GM18498 (cell line): ENCODE measurements at regions not wholly inside any gene's neighbourhood (a gene's known extent, or its start where the extent isn't known, plus 50 kb on each side); places are given as distances from the start of the nearest gene placed in this dataset.
"Not testable (repeated sequence)": the region's sequence is repeated elsewhere in the genome, so short reads cannot be mapped to it uniquely, and the experiment has no call there.

Experiments
- ATAC-seq: cut with Tn5 transposase; IDR thresholded peaks from one replicate; pipeline ENCODE4 v1.9.1; 2021; ENCODE audit warnings: mild to moderate bottlenecking, moderate library complexity; ENCODE audit not compliant: unreplicated experiment

DNA sequence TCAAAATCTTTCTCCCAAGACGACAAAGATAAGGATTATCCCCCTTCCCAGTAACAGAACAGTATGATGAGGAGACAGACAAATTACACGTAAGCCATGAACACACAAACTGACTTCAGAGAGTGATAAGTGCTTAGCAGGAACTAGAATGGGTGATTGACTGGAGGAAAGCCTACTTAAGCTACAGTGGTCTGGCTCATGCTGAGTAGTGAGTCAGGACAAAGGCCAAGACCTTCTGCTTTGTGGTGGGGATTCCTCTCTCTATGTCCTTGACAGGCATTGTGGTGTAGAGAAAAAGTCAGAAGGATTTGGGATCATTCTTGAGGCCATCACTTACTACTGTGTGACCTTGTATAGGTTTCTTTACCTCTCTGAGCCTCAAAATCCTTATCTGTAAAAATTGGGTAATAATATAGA is 381.9 kb upstream of the CCL2 start:
- no peak for ATAC-seq

DNA sequence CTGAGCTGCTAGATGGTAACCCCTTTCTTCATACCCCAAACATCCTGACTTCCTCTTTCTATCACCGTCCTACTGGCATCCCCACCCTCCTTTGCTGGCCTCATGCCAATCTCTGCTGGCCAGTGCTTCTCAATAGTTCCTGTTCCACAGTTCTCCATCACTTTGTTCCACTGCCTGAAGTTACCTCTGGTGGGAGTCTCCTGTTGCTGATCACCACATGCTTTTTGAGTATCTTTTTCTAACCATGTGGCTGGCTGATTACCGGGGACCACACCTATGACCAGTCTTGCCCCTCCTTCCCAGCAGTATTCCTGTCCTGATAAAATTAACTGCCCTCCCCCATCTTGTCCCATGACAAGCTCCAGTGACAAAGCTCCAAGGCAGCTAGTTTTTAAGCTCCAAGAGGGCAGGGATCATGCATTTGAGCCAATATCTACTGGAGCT is 380.4 kb upstream of the CCL2 start:
- ATAC-seq = no peak

DNA sequence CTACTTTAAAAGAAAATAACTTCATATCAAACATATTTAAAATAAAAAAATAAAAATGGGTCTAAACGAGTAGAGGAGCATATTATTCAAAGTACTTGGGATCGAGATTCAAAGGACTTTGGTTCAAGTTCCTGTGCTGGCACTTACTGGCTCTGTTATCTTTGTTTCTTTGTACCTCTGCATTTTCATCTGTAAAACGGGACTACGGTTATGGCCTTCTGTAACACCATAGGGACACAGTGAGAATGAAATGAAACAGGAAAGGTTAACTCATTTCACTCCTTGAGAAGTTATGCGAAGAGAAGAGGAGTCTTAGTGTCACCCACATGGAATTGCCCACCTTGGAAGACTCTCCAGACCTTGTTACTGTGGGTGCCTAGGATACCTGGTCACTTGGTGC is 379.1 kb upstream of the CCL2 start:
- ATAC-seq = no peak

DNA sequence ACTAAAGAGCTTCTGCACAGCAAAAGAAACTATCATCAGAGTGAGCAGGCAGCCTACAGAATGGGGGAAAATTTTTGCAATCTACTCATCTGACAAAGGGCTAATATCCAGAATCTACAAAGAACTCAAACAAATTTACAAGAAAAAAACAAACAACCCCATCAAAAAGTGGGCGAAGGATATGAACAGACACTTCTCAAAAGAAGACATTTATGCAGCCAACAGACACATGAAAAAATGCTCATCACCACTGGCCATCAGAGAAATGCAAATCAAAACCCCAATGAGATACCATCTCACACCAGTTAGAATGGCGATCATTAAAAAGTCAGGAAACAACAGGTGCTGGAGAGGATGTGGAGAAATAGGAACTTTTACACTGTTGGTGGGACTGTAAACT is 372.8 kb upstream of the CCL2 start:
- ATAC-seq = not testable (repeated sequence)

DNA sequence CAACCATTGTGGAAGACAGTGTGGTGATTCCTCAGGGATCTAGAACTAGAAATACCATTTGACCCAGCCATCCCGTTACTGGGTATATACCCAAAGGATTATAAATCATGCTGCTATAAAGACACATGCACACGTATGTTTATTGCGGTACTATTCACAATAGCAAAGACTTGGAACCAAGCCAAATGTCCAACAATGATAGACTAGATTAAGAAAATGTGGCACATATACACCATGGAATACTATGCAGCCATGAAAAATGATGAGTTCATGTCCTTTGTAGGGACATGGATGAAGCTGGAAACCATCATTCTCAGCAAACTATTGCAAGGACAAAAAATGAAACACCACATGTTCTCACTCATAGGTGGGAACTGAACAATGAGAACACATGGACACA is 372.4 kb upstream of the CCL2 start:
- ATAC-seq = not testable (repeated sequence)

DNA sequence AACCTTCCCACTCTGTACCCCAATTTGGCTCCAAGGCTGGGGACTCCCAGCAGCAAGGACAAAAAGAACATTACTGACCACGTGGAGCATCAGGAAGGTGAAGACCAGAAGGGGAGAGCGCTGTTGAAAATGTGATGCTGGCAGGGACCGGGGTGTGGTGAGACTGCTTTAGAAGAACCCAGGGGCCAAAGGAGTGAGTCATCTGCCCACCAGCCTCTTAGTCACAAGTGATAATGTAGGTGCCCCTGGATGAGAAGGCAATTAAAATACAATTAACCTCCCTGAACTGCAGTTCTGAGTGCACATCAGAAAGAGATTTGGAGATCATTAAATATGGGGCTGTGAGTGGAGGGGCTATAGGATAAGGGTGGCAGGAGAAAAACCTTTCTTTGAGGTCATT is 366.6 kb upstream of the CCL2 start:
- ATAC-seq = no peak

DNA sequence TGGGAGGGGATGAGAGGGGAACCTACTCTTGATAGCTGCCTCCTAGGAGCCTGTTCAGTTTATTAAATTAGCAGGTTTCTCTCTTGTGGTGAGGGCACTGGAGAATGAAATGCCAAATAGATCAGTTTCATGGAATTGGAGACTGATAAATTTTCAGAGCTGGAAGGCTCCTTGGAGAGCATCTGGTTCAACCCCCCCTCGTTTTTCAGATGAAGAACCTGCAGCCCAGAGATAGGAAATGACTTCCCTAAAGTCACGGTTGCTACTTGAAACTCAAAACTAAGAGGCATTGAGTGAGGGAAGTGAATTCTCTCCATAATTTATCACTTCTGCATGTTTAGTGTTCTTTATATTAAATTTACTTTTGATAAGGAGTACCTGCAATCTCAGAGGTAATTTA is 366.0 kb upstream of the CCL2 start:
- no peak for ATAC-seq

DNA sequence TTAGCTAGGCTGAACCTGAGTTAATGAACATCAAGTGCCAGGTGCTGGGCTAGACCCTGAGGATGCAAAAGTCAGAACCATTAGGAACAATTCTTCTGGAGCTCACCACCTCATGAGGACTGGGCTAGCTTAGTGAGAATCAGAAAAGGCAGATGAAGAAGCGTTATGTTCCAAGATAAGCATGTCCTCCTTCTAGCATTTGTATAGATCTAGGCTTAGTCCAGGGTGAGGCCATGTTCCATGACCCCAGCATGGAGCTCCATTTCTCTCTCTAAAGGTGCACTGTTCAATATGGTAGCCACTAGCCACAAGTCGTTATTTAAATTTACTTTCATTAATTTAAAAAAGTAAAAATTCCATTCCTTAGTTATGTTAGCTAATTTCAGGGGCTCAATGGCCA is 365.3 kb upstream of the CCL2 start:
- ATAC-seq = no peak

DNA sequence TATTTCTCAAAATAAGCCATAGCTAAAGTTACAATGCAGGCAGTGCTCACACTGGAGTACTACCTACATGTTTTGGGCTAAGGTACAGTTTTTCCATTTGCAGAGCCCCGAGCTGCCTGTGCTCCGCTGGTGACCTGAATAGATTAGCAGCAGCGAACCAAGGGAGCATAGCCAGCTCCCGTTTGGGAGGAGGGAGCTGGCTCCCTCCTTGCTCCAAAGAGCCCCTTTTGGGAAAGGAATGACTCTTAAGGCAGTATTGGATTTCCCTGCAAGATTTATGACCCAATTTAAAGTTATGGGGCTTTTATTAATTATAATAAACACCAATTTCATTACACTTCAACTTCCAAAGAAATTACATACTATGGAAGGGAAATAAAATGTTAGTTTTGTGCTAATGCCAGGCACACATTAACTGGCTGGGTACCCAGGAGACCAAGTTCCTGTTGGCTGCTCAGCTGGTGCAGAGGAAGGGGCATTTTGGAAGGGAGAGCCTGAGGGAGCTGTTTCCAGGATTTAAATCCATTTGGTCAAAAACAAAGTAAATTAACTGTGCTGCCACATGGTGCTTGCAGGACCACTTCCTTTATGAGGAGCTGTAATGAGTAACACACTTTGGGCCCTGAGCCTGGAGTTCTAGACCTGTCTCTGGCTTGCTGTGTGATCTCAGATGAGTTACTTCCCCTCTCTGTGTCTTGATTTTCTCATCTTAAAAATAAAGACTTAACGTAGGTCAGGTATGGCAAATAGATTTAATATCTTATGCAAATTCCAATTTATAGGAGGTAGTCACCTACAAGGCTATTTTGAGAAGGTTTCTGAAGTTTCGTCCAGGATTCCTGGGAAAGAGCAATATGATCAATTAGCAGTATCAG is 362.1 kb upstream of the CCL2 start:
- ATAC-seq = no peak

DNA sequence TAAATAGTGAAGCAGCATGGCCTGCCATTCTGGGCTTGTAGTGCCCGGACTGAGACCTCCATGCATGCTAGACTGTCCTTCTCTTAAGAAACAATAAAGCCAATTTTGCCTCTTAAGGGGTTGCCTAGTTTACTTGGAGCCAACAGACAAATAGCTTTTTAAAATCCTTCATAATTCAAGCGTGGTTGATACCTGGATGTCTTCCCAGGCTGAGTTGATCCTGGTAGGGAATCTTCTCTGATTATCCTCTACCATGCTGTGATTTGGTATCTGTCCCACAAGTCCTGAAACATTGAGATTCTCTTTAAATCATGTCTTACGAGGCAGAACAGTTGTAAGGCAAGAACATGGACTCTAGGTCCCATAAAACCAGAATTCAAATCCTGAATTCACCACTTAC is 359.6 kb upstream of the CCL2 start:
- no peak for ATAC-seq

DNA sequence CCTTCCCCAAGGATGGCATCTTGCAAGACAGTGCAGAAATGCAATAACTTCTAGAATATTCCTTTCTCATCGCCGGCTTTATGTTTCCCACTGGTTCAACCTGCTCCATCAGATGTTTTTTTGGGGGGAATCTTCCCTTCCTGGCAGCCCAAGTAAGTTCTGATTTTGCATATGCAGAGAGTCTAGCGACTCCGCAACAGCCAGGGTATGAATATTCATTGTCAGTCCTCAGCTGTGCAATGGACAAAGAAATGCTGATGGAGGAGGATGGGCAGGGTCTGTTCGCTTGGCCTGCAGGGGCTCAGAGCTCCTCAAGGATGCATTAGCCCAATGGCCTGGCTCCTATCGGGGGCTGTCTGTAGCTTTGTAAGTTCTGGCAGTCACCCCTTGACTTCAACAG is 358.8 kb upstream of the CCL2 start:
- no peak for ATAC-seq

DNA sequence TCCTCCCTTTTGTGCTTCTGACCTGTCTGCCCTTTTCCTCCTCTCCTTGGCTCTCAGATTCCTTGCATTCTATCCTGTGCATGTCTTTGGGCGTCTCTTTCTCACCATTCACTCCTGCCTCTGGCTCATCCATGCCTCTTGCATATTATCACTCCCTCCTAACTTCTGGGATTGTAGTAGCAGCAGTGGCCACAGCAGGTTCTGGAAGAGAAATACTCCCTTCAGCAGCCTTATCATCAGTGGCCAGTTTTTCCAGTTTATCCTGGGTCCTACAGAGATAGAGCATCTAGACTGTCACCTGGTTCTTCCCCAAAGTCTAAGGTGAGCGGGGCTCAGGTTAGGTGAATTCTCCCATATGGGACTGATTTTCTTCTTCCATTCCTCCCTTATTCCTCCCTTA is 354.0 kb upstream of the CCL2 start:
- no peak for ATAC-seq

DNA sequence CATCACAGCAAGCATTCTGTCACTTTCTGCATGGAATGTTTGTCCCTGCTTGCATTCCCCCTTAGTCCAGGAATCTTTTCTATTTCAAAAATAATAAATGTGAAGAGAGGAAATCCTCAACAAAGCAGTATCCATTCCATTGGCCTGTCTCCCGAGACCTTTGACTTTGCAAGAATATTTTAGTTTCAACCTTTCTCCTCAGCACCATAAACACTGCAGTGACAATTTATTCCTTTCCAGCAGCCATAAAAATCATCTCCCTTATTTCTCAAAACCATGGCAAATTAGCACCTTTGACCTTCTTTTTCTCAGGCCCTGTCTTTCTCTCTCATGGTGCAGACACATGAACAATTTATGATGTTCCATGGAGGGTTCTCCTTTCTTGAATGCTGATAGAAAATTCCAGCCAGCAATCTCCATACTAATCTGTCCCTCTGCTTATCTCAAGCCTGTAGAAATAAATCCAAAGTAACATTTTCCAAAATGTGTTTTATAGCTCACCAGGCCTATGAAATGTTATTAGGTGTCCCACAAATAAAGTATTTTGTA is 352.1 kb upstream of the CCL2 start:
- no peak for ATAC-seq

DNA sequence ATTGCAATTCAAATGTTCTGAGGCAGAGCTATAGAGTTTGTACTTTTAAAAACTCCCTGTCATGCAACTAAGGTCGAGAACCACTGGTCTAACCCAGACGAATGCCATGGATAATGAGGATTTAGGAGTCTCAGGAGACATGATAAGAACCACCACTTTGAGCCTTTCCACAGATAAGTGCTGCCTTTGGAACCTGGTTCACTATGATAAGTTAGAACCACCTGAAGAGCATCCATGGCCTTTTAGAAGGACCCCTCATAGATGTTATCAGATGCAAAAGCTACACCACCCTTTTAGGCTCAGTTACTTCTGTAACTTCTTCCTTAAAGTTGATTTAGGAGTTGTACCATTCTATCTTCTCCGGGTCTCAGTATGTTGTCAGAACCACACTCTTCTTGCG is 350.6 kb upstream of the CCL2 start:
- no peak for ATAC-seq

DNA sequence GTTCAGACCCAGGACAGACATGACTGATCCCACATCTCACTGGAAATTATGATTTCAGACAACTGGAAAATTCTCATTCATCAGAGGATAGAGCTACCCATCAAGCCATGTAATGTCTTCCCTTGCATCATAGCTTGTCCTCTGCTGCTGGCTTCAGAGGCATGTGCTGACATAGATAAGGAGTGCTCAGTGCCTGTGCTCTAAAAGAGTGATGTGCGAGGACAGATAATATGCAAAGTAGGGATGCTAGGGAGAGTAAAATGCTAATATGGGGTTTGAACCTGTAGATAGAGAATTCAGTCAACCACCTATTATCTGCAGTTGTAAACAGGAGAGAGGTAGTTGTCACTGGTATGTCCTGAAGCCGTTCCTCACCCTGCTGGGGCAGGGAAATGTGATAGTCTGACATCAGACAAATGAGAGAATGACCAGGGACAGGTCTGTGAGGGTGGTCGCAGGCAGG is 349.7 kb upstream of the CCL2 start:
- ATAC-seq = no peak

DNA sequence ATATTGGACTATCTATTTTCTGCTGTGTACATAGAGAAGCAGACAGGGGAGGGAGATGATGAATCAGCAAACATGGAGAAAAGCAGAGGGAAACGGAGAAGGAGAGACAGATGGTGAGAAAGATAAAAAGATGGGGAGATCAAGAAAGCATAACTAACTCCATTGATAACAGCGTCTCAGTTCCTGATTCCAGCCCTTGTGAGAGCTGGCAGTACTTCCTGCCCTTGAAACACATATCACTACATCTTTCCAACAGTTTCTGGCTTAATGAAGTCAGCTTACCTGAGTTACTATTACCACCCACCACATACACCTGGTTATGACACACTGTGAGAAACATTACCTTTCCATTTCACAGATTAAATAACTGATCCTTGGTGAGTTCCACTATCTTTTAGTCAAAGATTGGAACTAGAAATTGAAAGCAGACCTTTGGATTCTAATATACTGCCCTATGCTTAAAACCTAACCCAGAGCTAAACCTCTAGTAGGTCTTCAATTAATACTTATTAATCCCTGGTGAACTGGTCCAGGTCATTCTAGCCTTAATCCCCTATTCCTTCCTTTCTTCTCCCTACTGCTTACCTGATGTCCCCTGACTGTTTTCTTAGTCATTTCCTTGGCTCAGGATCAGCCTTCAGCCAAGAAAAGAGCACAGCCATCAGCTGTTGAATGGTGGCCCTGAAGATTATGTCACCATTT is 346.6 kb upstream of the CCL2 start:
- no peak for ATAC-seq

DNA sequence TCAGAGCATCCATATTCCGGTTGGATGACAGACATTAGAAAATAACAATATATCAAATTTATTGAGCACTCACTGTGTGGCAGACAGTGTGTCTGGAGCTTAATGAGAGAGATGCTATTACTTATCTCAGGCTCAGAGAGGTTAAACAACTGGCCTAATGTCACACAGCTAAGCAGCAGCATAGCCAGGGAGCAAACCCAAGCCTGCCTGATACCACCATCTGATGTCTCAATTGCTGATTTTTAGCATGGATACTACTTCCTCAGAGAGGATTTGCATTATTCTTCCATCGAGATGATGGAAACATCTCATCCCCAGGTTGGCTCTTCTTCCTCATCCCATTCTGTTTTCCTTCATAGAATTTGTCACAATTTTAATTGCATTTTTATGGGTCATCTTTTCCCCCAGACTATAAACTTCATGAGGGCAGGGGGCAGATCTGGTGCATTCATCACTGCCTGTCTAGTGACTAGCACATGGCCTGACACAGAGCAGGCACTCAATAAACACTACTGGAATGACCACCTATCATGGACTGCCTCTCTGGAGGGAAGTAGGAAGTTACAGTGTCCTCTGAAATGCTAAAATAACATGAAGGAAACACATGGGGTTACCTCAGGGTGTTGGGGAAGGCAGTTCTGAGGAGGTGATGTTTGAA is 344.8 kb upstream of the CCL2 start:
- ATAC-seq = no peak

DNA sequence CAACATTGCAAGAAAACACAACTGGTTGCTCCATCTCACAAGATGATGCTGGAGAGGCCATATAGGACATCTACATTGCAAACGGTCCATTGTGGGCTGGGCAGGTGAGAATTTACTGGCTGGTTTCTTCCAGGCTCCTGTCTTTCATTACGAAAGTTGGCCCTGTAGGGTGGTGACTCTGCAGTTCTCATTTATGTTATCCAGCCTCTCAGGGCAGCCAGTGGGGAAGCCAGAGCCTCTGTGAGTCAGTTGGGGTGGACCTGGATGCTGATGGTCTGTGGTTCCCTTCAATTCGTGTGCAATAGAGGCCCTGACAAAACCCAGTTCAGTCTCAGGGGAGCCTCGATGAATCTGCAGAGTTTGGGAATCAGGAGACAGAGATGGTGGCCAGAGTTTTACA is 341.0 kb upstream of the CCL2 start:
- no peak for ATAC-seq

DNA sequence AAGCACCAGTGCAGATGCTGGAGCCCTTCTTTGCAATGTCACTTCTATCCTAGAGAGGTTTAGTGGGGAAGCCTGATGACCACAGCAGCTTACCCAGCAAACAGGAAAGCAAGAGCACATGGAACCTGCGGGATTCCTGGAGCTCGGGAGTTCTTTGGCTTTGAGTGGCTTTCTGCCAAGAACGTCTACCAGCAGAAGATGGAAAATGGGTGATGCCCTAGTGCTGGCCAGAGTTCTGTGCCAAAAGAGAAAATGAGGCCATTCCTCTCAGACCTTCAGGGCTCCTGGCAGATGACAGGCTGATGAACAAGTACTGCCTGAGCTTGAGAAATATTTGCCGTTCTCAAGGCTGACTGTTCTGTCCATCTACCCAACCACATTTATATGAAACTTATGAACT is 332.1 kb upstream of the CCL2 start:
- ATAC-seq = no peak

DNA sequence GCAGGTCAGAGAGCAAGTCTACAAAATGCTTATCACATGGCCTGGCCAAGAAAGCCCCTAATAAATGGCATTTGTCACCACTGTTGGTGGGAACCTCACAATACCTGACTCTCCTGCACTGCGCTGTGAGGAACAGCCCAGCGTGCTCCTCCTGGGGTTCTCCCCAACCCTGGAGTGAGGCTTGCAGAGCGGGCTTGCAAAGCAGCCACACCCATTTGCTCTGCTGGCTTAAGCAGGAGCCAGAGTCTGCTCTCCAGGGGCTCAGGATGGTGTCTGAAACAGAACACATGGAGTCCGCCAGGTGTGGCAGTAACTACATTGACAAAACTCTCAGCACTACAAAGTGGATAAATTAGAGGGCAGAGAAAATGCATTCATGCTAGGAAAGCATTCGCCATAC is 331.0 kb upstream of the CCL2 start:
- ATAC-seq = no peak

DNA sequence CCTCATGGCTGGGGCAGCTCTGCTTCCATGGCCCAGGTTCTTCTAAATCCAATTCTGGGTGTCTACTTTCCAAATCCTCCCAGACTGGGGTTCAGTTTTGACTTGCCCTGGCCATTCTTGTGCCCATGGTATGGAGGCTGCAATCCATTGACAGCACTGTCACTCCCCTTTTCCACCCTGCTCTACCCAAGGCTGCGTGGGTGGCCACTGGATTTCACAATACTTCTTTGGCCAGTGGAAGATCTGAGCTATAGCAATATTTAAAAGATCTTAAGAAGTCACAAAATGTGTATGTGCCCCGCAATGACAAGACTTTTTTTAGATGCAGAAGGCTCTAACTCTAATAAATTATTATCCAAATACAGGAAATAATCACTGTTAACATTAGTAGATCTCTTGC is 329.4 kb upstream of the CCL2 start:
- no peak for ATAC-seq

DNA sequence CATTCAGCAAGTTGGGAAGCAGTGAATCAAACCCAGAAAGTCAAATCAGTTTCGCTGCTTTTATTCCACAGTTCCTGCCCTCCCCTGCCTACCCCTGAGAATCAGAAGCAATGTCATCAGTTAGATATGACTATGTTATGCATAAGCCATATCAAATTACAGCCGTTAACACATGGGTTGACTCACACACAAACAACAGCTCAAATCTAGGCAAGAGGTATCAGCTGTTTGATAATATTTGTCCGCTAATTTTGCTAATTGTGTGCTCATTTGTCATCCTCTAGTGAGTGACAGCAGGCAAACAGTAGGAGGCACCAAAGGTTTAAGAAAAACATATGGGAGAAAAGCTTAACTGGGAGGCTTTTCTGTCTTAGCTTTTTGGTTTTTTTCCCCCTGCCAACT is 327.4 kb upstream of the CCL2 start:
- no peak for ATAC-seq
